Kidney (tissue), 13 donors: ENCODE measurements at regions not wholly inside any gene's neighbourhood (a gene's known extent, or its start where the extent isn't known, plus 50 kb on each side); places are given as distances from the start of the nearest gene placed in this dataset.

ENCODE experiments used
- DNase-seq, 5 donors: peaks; one replicate each; pipeline ENCODE4 v3.0.0-alpha.2; 2013 to 2020
- FAIRE-seq: peaks from 2 replicates; lab custom pipeline; 2012; peaks lifted over from hg19 to GRCh38; lab: Jason Lieb, UNC
- H3K27ac ChIP-seq, 2 donors: one replicate each; pipeline ENCODE4 v1.7.0; 2013; ENCODE audit warnings: low read depth in 2 of 2, low read length in 2 of 2, inconsistent platforms in 1 of 2
- H3K27me3 ChIP-seq: one replicate; pipeline ENCODE4 v1.7.1; 2013; ENCODE audit warnings: low read length, inconsistent platforms; ENCODE audit not compliant: control insufficient read depth, insufficient read depth
- H3K36me3 ChIP-seq, 3 donors: one replicate each; pipeline versions ENCODE4 v1.7.0 to v1.7.1; 2013; ENCODE audit warnings: low read length in 3 of 3, control low read depth in 1 of 3, inconsistent platforms in 1 of 3; ENCODE audit not compliant: insufficient read depth in 3 of 3, control insufficient read depth in 2 of 3
- H3K4me1 ChIP-seq, 3 donors: one replicate each; pipeline versions ENCODE4 v1.7.0 to v1.7.1; 2013; ENCODE audit warnings: low read length in 3 of 3, inconsistent platforms in 1 of 3, low read depth in 1 of 3; ENCODE audit not compliant: control insufficient read depth in 2 of 3, insufficient read depth in 2 of 3
- H3K4me3 ChIP-seq, 3 donors: one replicate each; pipeline versions ENCODE4 v1.7.0 to v1.8.1; 2013; ENCODE audit warnings: low read length in 3 of 3, control low read depth in 1 of 3, inconsistent platforms in 1 of 3
- H3K9ac ChIP-seq, 3 donors: one replicate each; pipeline versions ENCODE4 v1.7.0 to v1.7.1; 2013; ENCODE audit warnings: low read length in 3 of 3, control low read depth in 1 of 3, inconsistent platforms in 1 of 3
- H3K9me3 ChIP-seq, 3 donors: one replicate each; pipeline versions ENCODE4 v1.7.0 to v1.7.1; 2013; ENCODE audit warnings: low read length in 3 of 3, control low read depth in 1 of 3, inconsistent platforms in 1 of 3; ENCODE audit not compliant: control insufficient read depth in 2 of 3, insufficient read depth in 1 of 3
- CTCF ChIP-seq: IDR thresholded peaks from 3 replicates; pipeline ENCODE4 v1.5.1; 2012; ENCODE audit warnings: mild to moderate bottlenecking, moderate library complexity, borderline replicate concordance; ENCODE audit not compliant: insufficient read depth; ENCODE audit errors: extremely low read depth
- intact Hi-C: fragments of 100-400 bp; cut with DNase I; formaldehyde crosslinking; loops from one replicate; pipeline ENCODE4 v1.11.1; 2022
- donor health status: control.
- donor health status: control.
- donor health status: control.
- donor health status: control.
- donor health status: control.
- donor health status: DM: yes; HTN: yes; CAD: no.
- donor health status: Normal renal cell carcinoma (clear cell type).

- FAIRE-seq: no peak
- Histone ChIP-seq H3K4me1 (no peaks in the 10 kb centered on the region), H3K4me3 (no peak overlapping the region), H3K9me3 (no peaks in the 10 kb centered on the region), H3K27ac (no peak overlapping the region), H3K36me3 (no peaks in the 10 kb centered on the region), H3K27me3 (peaks cover 5% of the 10 kb centered on the region), H3K9ac (no peak overlapping the region)
- no peak for TF ChIP-seq CTCF
- intact Hi-C loops: no loop called here
- no peak for DNase-seq
Measured at GRCh38 chrX:16311671-16312070, 144.4 kb downstream of the MAGEB17 start.

- DNase-seq (no peak), FAIRE-seq (no peak)
- no peak for TF ChIP-seq CTCF
- Histone ChIP-seq H3K4me1 (no peaks in the 10 kb centered on the region), H3K9ac (no peak overlapping the region), H3K9me3 (no peaks in the 10 kb centered on the region), H3K4me3 (no peak overlapping the region), H3K27ac (no peak overlapping the region), H3K27me3 (peaks cover 5% of the 10 kb centered on the region), H3K36me3 (no peaks in the 10 kb centered on the region)
- intact Hi-C loops: no loop called here
Measured at GRCh38 chrX:16312761-16313623, 145.7 kb downstream of the MAGEB17 start.

GRCh38 chrX:16316331-16316730 lies 149.1 kb downstream of the MAGEB17 start:
- peaks cover 5% of the 10 kb centered on the region for H3K27me3 ChIP-seq
- FAIRE-seq: no peak
- no peaks in the 10 kb centered on the region for H3K9me3 ChIP-seq
- H3K9ac ChIP-seq: no peak overlapping the region
- intact Hi-C loops: no loop called here
- no peak for DNase-seq
- no peaks in the 10 kb centered on the region for H3K36me3 ChIP-seq
- H3K4me1 ChIP-seq: no peaks in the 10 kb centered on the region
- no peak overlapping the region for H3K27ac ChIP-seq
- H3K4me3 ChIP-seq: no peak overlapping the region
- TF ChIP-seq CTCF: no peak
